ENCODE measurements at regions not wholly inside any gene's neighbourhood (a gene's known extent, or its start where the extent isn't known, plus 50 kb on each side); places are given as distances from the start of the nearest gene placed in this dataset.

DNA sequence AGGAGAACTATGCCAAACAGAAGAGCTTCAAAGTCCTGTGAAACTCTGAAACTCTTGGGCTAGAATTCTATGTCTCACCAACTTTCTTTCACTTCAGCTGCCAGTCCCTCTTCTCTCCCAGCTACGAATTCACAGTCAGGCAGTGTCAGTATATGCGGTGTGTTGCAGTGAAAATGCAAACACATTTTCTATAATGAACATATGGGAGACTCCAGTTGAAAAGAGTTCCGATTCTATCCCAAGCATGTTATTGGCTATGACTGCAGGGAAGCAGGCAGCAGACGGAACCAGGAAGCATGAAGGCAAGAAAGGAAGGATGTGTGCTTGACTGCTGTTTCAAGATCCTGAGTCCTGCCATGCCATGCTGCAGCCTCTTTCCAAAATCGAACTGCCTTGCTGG is 515.7 kb upstream of the TLE4 start:
- no peaks in the 10 kb centered on the region for H3K27me3 ChIP-seq
- no peak overlapping the region for H3K4me3 ChIP-seq
- DNase-seq: no peak
- TF ChIP-seq, protein P1, sequence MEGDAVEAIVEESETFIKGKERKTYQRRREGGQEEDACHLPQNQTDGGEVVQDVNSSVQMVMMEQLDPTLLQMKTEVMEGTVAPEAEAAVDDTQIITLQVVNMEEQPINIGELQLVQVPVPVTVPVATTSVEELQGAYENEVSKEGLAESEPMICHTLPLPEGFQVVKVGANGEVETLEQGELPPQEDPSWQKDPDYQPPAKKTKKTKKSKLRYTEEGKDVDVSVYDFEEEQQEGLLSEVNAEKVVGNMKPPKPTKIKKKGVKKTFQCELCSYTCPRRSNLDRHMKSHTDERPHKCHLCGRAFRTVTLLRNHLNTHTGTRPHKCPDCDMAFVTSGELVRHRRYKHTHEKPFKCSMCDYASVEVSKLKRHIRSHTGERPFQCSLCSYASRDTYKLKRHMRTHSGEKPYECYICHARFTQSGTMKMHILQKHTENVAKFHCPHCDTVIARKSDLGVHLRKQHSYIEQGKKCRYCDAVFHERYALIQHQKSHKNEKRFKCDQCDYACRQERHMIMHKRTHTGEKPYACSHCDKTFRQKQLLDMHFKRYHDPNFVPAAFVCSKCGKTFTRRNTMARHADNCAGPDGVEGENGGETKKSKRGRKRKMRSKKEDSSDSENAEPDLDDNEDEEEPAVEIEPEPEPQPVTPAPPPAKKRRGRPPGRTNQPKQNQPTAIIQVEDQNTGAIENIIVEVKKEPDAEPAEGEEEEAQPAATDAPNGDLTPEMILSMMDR (IDR thresholded peaks at IDR 0.05): no peak
- intact Hi-C loops (cut with DNase I): no loop called here
- H3K36me3 ChIP-seq: no peaks in the 10 kb centered on the region
- no peaks in the 10 kb centered on the region for H3K4me1 ChIP-seq
- no peak overlapping the region for H3K9ac ChIP-seq (ENCODE audit: low read depth in 2 of 2, low read length in 2 of 2)
- no peak overlapping the region for H3K27ac ChIP-seq
- H3K9me3 ChIP-seq: no peaks in the 10 kb centered on the region

DNA sequence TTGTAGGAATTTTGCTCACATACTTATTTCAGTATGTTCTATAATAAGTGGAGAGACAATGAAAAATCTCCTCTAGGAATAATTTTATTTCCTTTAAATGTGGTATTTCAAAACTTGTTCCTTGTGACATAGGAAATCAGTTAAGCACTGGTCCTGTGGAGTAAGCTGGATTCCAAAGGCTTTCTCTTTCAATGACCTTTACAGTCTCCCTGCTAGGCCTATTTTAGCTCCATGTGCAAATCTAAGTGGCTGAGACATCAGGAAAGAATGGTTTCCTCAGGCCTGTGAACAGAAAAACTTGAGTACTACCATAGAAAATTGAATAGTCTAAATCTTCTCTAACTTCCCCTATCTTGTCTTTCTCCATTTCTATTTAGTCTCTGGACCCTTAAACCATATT is 514.2 kb upstream of the TLE4 start:
- intact Hi-C loops (cut with DNase I): no loop called here
- no peak for DNase-seq
- Histone ChIP-seq H3K36me3 (no peaks in the 10 kb centered on the region), H3K9ac (ENCODE audit: low read depth in 2 of 2, low read length in 2 of 2) (no peak overlapping the region), H3K9me3 (no peaks in the 10 kb centered on the region), H3K27ac (no peak overlapping the region), H3K27me3 (no peaks in the 10 kb centered on the region), H3K4me1 (no peaks in the 10 kb centered on the region), H3K4me3 (no peak overlapping the region)
- TF ChIP-seq, protein P1 (IDR thresholded peaks at IDR 0.05): no peak

DNA sequence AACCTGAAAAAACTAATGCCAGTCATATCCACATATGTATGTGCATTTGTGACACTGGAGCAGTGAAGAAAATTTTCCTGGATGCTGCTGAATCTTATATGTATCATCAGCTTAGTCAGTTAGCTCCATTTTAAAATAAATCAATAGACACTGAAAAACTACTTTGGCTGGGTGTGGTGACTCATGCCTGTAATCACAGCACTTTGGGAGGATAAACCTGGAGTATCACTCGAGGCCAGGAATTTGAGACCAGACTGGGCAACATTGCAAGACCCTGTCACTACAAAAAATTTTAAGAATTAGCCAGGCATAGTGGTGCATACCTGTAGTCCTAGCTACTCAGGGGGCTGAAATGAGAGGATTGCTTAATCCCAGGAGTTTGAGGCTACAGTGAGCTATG is 511.0 kb upstream of the TLE4 start:
- H3K27ac ChIP-seq: no peak overlapping the region
- no peak overlapping the region for H3K9ac ChIP-seq (ENCODE audit: low read depth in 2 of 2, low read length in 2 of 2)
- no peaks in the 10 kb centered on the region for H3K9me3 ChIP-seq
- TF ChIP-seq, protein P1 (IDR thresholded peaks at IDR 0.05): no peak
- DNase-seq: no peak
- intact Hi-C loops (cut with DNase I): no loop called here
- H3K36me3 ChIP-seq: no peaks in the 10 kb centered on the region
- H3K4me3 ChIP-seq: no peak overlapping the region
- no peaks in the 10 kb centered on the region for H3K4me1 ChIP-seq
- no peaks in the 10 kb centered on the region for H3K27me3 ChIP-seq

DNA sequence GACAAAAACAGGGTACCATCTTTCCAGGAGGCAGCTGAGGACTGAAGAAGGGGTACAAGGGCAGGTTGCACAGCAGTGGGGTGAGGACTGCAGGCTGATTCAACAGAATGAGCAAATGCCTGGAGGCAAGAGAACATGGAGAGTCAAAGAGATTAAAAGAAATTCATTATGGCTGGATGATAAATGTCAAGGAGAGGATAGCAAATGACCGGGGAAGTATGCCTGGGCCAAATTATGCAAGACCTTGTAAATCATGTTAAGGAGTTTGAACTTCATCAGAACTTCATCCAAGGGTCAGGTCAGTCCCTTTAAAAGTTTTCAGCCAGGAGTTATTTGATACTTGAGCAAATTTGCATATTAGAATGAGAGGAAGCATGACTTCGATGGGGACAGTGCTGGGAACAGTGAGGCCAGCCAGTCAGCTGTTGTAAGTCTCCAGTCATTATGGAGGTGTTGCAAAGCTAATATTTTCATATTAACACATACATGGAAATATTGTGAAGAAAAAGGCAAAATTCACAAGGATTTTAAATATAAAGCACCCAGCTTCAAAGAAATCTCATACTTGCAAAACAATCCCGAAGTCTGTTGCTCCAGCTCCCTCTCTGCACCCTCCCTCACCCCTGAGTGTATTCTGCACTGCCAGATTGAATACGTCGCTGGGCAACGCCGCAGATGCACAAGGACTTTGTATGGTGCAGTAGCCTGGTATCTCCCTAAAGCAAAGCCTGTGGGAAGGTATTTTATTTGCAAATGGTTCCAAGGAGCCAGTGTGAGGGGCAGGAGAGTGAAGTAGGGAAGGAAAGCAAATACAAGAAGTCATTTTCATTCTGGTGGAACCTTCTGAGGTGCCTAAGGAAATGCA is 509.8 kb upstream of the TLE4 start:
- Histone ChIP-seq H3K36me3 (no peaks in the 10 kb centered on the region), H3K27ac (no peak overlapping the region), H3K9me3 (no peaks in the 10 kb centered on the region), H3K4me1 (no peaks in the 10 kb centered on the region), H3K9ac (ENCODE audit: low read depth in 2 of 2, low read length in 2 of 2) (no peak overlapping the region), H3K4me3 (no peak overlapping the region), H3K27me3 (no peaks in the 10 kb centered on the region)
- TF ChIP-seq, protein P1 (IDR thresholded peaks at IDR 0.05): no peak
- DNase-seq: no peak
- intact Hi-C loops (cut with DNase I): no loop called here

DNA sequence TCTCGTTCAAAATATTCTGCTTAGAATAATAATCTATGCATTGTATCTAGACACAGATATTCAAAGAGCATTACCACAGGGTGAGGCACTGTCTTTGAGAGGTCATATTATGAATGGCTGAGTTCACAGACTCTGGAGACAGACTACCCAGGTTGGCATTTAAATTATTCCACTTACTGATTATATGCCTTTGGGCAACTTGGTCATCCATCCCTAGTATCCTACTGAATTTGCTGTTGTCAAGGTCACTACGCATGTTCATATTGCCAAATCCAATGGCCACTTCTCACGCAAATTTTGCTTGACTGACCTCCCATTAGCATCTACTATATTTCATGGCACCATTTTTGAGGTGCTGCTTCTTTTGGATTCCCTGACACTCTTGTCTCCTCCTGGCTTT is 498.6 kb upstream of the TLE4 start:
- no peaks in the 10 kb centered on the region for H3K9me3 ChIP-seq
- no peak overlapping the region for H3K4me3 ChIP-seq
- TF ChIP-seq, protein P1 (IDR thresholded peaks at IDR 0.05): no peak
- no peak for DNase-seq
- no peaks in the 10 kb centered on the region for H3K27me3 ChIP-seq
- H3K36me3 ChIP-seq: no peaks in the 10 kb centered on the region
- intact Hi-C loops (cut with DNase I): no loop called here
- H3K27ac ChIP-seq: no peak overlapping the region
- no peak overlapping the region for H3K9ac ChIP-seq (ENCODE audit: low read depth in 2 of 2, low read length in 2 of 2)
- H3K4me1 ChIP-seq: no peaks in the 10 kb centered on the region

Measured in colonic mucosa (tissue), 4 donors.